Type B pancreatic cell (in vitro differentiated cells): ENCODE measurements at regions not wholly inside any gene's neighbourhood (a gene's known extent, or its start where the extent isn't known, plus 50 kb on each side); places are given as distances from the start of the nearest gene placed in this dataset.

Experiments
- DNase-seq: peaks from one replicate; pipeline ENCODE4 v3.0.0; 2021; ENCODE audit warnings: mixed read lengths; ENCODE audit not compliant: unreplicated experiment; ENCODE audit errors: extremely low spot score
- H3K27ac Mint-ChIP-seq: 2 replicates; pipeline ENCODE4 v1.8.0; 2021; ENCODE audit warnings: mild to moderate bottlenecking, mixed read lengths
- H3K27me3 Mint-ChIP-seq: 2 replicates; pipeline ENCODE4 v1.8.0; 2021; ENCODE audit warnings: mixed read lengths
- H3K36me3 Mint-ChIP-seq: 2 replicates; pipeline ENCODE4 v1.8.0; 2021; ENCODE audit warnings: mixed read lengths
- H3K4me1 Mint-ChIP-seq: one replicate; pipeline ENCODE4 v1.8.0; 2021; ENCODE audit warnings: mixed read lengths; ENCODE audit not compliant: unreplicated experiment
- H3K4me3 Mint-ChIP-seq: 2 replicates; pipeline ENCODE4 v1.8.0; 2021; ENCODE audit warnings: mild to moderate bottlenecking, mixed read lengths
- H3K9me3 Mint-ChIP-seq: 2 replicates; pipeline ENCODE4 v1.8.0; 2021; ENCODE audit warnings: mixed read lengths
- TF ChIP-seq, protein P1 (sequence below): fragments of 200-600 bp; sonication (generic); conservative IDR thresholded peaks from 2 replicates; pipeline ENCODE4 v1.5.0; 2021; ENCODE audit warnings: antibody characterized with exemption, mild to moderate bottlenecking

DNA sequence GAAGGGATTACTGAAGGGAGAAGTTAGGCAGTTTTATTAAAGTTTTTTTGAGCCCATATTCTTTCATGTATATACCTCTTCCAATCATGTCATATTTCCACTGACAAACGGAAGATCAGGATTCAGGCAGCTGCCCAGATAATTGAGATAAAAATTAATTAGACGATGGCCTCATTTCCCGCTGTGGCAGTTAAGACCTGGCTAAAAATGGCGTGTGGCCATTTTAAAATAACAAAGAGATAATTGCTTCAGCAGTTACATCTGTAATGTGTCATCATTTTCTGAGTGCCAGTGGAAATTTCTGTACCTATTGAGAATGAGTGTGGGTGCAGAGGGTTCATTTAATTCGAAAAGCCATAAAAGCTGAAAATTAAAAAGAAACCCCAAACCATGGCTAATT, 215.1 kb downstream of the STK31 start:
- TF ChIP-seq, protein P1, sequence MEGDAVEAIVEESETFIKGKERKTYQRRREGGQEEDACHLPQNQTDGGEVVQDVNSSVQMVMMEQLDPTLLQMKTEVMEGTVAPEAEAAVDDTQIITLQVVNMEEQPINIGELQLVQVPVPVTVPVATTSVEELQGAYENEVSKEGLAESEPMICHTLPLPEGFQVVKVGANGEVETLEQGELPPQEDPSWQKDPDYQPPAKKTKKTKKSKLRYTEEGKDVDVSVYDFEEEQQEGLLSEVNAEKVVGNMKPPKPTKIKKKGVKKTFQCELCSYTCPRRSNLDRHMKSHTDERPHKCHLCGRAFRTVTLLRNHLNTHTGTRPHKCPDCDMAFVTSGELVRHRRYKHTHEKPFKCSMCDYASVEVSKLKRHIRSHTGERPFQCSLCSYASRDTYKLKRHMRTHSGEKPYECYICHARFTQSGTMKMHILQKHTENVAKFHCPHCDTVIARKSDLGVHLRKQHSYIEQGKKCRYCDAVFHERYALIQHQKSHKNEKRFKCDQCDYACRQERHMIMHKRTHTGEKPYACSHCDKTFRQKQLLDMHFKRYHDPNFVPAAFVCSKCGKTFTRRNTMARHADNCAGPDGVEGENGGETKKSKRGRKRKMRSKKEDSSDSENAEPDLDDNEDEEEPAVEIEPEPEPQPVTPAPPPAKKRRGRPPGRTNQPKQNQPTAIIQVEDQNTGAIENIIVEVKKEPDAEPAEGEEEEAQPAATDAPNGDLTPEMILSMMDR, result no peak
- no peaks in the 10 kb centered on the region for H3K9me3 Mint-ChIP-seq

DNA sequence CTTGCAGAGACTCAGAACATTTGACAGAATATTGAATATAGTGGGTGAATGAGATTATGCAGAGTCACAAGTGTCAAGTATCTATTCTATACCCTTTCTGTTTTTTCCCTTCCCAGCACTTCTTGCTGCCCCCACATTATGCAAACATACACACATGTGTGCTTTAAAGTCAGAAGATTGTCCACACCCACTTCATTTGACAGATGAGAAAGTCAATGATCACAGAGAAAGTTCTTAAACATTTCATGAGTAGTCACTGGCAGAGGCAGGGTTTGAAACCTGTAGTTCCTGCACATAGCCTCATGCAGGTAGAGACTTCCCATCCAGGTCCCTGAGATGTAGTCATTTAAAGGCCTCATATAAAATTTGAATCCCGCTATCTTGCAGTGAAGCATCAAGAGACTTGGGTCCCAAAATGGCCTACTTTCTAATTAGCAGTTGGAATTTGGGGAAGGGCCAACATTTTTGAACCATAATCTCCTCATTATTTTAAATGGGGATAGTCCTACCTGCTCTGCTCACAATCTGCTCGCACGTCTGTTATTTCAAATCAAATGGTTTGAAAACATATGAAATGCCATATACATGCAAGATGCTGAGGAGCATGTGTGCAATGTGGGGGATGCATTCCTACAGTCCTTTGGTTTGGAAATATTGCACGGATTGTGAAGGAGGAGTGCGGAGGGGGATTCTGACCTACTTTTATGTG, 217.8 kb downstream of the STK31 start:
- Mint-ChIP-seq H3K27ac (no peak overlapping the region), H3K4me3 (no peak overlapping the region), H3K27me3 (peaks cover 8% of the 10 kb centered on the region), H3K36me3 (no peaks in the 10 kb centered on the region), H3K9me3 (no peaks in the 10 kb centered on the region), H3K4me1 (peaks cover 4% of the 10 kb centered on the region)
- TF ChIP-seq, protein P1, result no peak
- DNase-seq, result no peak

More for the DNA sequence above, 215.1 kb downstream of the STK31 start:
- Mint-ChIP-seq H3K27me3 (peaks cover 5% of the 10 kb centered on the region), H3K4me1 (peaks cover 4% of the 10 kb centered on the region), H3K27ac (no peak overlapping the region), H3K36me3 (no peaks in the 10 kb centered on the region), H3K4me3 (no peak overlapping the region)
- no peak for DNase-seq

DNA sequence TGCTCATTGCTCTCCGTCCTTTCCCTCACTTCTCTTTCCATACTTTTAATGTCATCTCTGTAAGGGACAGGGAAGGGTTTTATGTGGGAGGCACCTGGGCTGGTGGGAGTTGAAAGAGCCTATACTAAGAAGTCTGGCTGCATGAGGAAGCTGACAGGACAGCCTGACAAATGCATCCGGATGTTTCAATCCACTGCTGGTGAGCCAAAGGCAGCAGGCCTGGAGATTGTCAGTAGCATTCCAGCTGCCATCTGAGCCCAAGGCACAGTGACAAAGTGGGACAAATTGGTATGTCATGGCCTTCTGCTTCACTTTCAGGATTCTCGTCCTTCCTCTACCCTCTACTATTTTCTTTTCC, 218.4 kb downstream of the STK31 start:
- no peak overlapping the region for H3K4me3 Mint-ChIP-seq
- H3K27ac Mint-ChIP-seq, result no peak overlapping the region
- no peaks in the 10 kb centered on the region for H3K36me3 Mint-ChIP-seq
- peaks cover 4% of the 10 kb centered on the region for H3K4me1 Mint-ChIP-seq
- no peaks in the 10 kb centered on the region for H3K9me3 Mint-ChIP-seq
- TF ChIP-seq, protein P1, result no peak
- DNase-seq, result no peak
- peaks cover 8% of the 10 kb centered on the region for H3K27me3 Mint-ChIP-seq

DNA sequence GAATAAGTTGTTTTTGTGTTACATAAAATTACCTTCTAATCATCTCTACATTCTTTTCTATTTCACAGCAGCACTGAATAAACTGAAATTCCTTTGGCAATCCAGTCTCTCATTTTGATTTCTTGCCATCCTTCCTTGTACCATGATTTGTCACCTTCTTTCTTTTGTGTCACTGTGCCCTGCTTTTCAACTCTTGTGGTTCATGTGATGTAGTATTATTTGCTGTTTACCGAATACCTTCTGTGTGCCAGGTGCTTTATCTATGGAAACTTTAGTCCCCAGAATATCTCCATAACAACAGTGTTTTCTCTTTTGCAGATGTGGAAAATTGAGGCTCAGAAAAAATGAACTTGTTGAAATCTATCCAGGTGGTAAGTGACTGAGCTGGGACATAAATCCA, 220.3 kb downstream of the STK31 start:
- no peaks in the 10 kb centered on the region for H3K9me3 Mint-ChIP-seq
- DNase-seq, result no peak
- H3K4me1 Mint-ChIP-seq, result peaks cover 4% of the 10 kb centered on the region
- H3K36me3 Mint-ChIP-seq, result no peaks in the 10 kb centered on the region
- TF ChIP-seq, protein P1, result no peak
- H3K27me3 Mint-ChIP-seq, result peaks cover 8% of the 10 kb centered on the region
- no peak overlapping the region for H3K4me3 Mint-ChIP-seq
- no peak overlapping the region for H3K27ac Mint-ChIP-seq

DNA sequence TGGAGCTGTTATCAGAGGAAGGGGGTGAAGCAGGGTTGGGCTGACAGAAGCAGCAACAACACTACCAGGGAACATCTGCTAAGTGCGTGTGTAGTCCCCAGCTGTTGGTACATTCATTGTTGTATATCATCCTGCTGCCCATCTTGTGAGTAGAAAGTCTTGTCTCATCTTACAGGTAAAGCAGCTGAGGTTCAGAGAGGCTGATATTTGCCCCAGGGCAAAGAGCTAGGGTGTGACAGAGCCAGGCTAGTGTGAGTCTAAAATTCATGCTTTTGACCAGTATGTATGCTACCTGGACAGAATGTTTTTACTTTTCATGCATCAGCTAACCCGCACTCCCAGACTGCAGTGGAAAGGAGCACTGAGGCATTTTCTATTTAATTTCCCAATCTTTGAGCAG, 221.6 kb downstream of the STK31 start:
- Mint-ChIP-seq H3K27me3 (peaks cover 7% of the 10 kb centered on the region), H3K36me3 (no peaks in the 10 kb centered on the region), H3K4me1 (peaks cover 4% of the 10 kb centered on the region), H3K4me3 (no peak overlapping the region), H3K9me3 (no peaks in the 10 kb centered on the region), H3K27ac (no peak overlapping the region)
- no peak for DNase-seq
- TF ChIP-seq, protein P1, result no peak
